GM19035 (cell line): ENCODE measurements at regions not wholly inside any gene's neighbourhood (a gene's known extent, or its start where the extent isn't known, plus 50 kb on each side); places are given as distances from the start of the nearest gene placed in this dataset.

Experiments used
- ATAC-seq: cut with Tn5 transposase; IDR thresholded peaks from one replicate; pipeline ENCODE4 v1.9.1; 2021; ENCODE audit not compliant: unreplicated experiment

DNA sequence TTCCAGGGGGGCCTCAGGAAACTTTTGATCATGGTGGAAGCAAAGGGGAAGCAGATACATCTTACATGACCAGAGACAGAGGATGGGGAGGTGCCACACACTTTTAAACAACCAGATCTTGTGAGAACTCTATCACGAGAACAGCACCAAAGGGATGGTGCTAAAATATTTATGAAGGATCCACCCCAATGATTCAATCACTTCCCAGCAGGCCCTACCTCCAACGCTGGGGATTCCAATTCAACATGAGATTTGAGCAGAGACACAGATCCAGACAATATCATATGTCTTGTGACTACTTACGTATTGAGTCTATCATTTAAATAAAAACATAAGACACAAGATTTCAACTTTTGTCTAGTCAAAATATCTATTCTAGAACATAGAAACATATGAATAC lies 351.9 kb downstream of the EPM2A start:
- no peak for ATAC-seq

DNA sequence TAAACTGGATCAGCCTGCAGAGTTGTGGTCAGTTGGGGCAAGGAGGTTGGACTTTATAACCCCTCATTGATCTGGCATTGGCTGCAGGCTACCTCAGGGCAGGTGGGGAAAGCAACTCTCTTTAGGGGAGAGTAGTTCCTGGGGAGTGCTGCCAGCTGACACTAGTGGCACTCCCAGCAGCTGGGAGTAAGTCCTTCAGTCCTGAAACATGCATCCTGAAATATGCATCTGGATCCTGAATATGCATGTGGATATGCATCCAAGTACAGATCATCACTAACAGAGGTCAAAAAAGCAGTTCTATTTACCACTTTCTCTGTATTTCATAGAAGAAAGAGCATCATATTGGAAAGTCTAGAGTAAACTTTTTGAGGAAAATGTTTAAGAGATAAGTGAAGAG lies 350.8 kb downstream of the EPM2A start:
- no peak for ATAC-seq

- no peak for ATAC-seq
Observed at GRCh38 chr6:145396499-145396898, 338.8 kb downstream of the EPM2A start.

- ATAC-seq: no peak
Observed at GRCh38 chr6:145400508-145400907, 334.8 kb downstream of the EPM2A start.

DNA sequence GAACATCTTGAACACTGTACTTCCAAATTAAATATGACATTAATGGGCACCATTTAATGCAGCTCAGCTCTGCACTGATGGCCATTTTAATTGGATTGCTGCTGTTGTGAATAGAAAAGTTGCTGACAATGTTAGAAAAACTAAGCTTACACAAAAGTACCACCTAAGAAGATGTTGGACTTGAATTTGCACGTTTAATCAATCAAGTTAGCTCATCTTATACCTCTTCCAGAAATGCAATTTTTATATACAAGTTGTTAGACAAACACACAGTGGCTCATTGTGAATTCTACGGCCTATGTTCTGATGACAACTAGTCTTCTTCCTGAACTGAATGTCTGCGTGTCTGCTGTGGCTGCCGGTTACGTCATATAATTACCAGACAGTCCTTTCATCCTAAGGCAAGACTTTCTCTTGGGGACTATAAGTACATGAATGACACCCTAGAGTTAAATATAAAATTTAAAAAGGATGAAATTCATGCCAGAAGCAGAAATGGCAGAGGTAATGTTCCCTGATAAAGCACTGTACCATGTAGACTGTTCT lies 330.2 kb downstream of the EPM2A start:
- ATAC-seq: no peak

GRCh38 chr6:145406783-145407182 lies 328.5 kb downstream of the EPM2A start:
- ATAC-seq: no peak

GRCh38 chr6:145415616-145416015 lies 319.7 kb downstream of the EPM2A start:
- ATAC-seq: no peak

GRCh38 chr6:145420599-145420998 lies 314.7 kb downstream of the EPM2A start:
- no peak for ATAC-seq

DNA sequence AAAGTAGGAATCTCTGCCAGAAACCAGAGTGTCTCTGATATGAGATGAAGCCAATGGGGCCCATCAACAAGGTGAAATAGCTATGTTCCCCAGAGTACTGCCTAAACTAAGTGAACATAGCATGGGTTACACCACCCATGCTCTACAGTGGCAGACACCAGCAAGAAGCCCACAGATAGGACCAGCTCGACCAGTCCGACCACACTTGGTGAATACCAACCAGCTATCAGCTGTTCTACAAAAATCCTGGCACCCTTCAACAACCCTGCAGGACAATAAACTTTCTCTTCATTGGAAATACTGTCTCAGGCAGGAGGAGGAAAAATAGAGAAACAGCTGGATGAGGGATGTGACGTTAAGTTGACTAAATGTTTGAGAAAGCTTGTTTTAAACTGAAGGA lies 311.4 kb downstream of the EPM2A start:
- ATAC-seq: no peak

DNA sequence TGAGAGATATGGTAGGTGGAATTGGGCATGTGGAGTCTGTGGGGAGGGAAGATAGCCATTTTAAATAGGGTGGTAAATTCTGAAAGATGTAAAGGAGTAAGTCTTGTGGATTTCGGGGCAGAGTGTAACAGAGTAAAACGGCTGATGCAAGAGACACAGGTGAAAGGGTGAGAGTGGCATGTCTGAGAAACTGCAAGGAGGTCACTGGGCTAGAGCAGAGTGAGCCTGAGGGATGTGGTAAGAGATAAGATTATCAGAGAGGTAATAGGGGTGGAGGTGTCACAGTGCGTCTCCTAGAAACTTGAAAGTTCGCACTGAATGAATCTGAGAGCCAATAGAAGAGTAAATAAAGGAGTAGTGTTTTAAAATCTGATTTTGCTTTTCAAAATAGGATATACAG lies 308.1 kb downstream of the EPM2A start:
- ATAC-seq: no peak

GRCh38 chr6:145428706-145429105 lies 306.6 kb downstream of the EPM2A start:
- ATAC-seq: no peak

DNA sequence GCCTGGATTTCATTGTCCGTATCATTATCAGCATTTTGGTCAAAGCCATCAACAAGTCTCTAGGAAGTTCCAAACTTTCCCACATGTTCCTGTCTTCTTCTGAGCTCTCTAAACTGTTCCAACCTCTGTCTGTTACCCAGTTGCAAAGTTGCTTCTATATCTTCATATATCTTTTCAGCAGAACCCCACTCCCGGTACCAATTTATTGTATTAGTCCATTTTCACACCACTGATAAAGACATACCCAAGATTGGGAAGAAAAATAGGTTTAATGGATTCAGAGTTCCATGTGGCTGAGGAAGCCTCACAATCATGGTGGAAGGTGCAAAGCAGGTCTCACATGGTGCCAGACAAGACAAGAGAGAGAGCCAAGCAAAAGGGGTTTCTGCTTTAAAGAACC lies 293.2 kb downstream of the EPM2A start:
- no peak for ATAC-seq

DNA sequence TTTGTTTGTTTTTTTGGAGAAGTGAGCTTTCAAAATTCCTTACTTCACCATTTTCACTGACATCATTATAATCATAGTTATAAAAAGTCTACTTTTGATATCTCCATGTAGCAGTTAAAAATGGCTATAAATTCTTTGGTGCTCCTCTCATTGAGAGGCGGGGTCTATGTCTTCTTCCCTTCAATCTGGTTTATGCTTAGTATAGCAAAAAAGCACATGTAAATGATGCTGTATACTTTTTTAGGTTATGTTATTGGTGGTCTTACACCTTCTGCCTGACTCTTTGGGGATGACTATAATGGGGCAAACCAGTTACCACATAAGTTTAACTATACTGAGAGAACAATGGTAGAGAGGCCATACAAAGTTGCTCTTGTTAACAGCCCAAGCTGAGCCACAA lies 289.6 kb downstream of the EPM2A start:
- ATAC-seq: no peak

GRCh38 chr6:145451029-145451428 lies 284.3 kb downstream of the EPM2A start:
- ATAC-seq: no peak

- ATAC-seq: no peak
Observed at GRCh38 chr6:145453376-145453775, 281.9 kb downstream of the EPM2A start.

GRCh38 chr6:145454006-145454405 lies 281.3 kb downstream of the EPM2A start:
- no peak for ATAC-seq

- ATAC-seq: no peak
Observed at GRCh38 chr6:145457556-145457955, 277.8 kb downstream of the EPM2A start.

DNA sequence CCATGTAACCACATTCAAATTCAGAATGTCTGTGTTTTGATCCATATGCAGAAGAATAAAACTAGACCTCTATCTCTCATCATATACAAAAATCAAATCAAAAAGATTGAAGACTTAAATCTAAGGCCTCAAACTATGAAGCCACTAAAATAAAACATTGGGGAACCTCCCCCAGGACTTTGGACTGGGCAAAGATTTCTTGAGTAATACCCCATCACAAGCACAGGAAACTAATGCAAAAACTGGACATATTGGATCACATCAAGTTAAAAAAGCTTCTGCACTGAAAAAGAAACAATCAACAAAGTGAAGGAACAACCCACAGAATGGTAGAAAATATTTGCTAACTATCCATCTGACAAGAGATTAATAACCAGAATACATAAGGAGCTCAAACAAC lies 266.8 kb downstream of the EPM2A start:
- no peak for ATAC-seq

GRCh38 chr6:145469021-145469420 lies 266.3 kb downstream of the EPM2A start:
- no peak for ATAC-seq

GRCh38 chr6:145475794-145476396 lies 259.4 kb downstream of the EPM2A start:
- ATAC-seq: no peak

DNA sequence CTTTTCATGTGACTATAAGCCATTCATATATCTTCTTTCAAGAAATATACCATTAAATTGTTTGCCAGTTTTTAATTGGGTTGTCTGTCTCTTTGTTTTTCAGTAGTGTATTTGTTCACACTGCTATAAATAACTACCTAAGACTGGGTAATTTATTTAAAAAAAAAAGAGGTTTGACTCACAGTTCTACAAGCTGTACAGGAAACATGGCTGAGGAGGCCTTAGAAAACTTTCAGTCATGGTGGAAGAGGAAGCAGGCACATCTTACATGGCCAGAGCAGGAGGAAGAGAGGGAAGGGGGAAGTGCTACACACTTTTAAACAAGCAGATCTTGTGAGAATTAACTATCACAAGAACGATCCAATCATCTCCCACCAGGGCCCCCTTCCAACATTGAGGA lies 255.3 kb downstream of the EPM2A start:
- no peak for ATAC-seq

- no peak for ATAC-seq
Observed at GRCh38 chr6:145483191-145483996, 251.9 kb downstream of the EPM2A start.
